HepG2 (cell line): ENCODE measurements at regions not wholly inside any gene's neighbourhood (a gene's known extent, or its start where the extent isn't known, plus 50 kb on each side); places are given as distances from the start of the nearest gene placed in this dataset.

Experiments used
- ATAC-seq: fragments of 200-7000 bp; cut with Tn5 transposase; 3 replicates; pipeline ENCODE4 v1.9.1; 2020; ENCODE audit warnings: mild to moderate bottlenecking, moderate library complexity
- BruUV-seq: library from RNA; stranded (reverse); fragments of 400-500 nt; replicated peaks from 2 replicates; lab custom pipeline; 2021; lab: Mats Ljungman, UMichigan
- CTCF ChIA-PET: fragments of 300-600 bp; formaldehyde crosslinking; extraction: SDS; loops from one replicate; lab custom pipeline; 2021; ENCODE audit warnings: low total read pairs, inconsistent platforms, low intra/inter-chr PET ratio; lab: Yijun Ruan, JAX
- POLR2A ChIA-PET: fragments of 350-600 bp; sonication (Branson Sonifier 250); formaldehyde crosslinking; loops from one replicate; lab custom pipeline; 2020; ENCODE audit warnings: antibody characterized with exemption, inconsistent platforms; lab: Yijun Ruan, JAX
- DNase-seq: peaks from one replicate; pipeline ENCODE4 v3.0.0-alpha.2; 2015; ENCODE audit warnings: low spot score
- FAIRE-seq: peaks from 3 replicates; lab custom pipeline; 2011; peaks lifted over from hg19 to GRCh38; lab: Jason Lieb, UNC
- H2AFZ ChIP-seq: one replicate; pipeline ENCODE4 v1.6.1; 2011; ENCODE audit warnings: low read length, inconsistent platforms
- H3K27ac ChIP-seq: fragments of 300-600 bp; 3 replicates; pipeline ENCODE4 v1.8.0; 2011; ENCODE audit warnings: mixed run types, mild to moderate bottlenecking, mixed read lengths, low read length, inconsistent platforms; ENCODE audit not compliant: insufficient read depth; ENCODE audit errors: extremely low read length
- H3K27me3 ChIP-seq, 2 experiments: fragments of 200-600 bp in 1 of 2; 2 replicates in 1 of 2; 3 replicates in 1 of 2; pipeline versions ENCODE4 v1.6.0 to v1.8.0; 2011; ENCODE audit warnings: low read length in 2 of 2, mild to moderate bottlenecking in 2 of 2, moderate library complexity in 2 of 2, inconsistent platforms in 1 of 2; ENCODE audit not compliant: insufficient read depth in 2 of 2, control insufficient read depth in 1 of 2
- H3K36me3 ChIP-seq, 2 experiments: fragments of 200-600 bp in 1 of 2; replicated peaks in 1 of 2; 2 replicates in 1 of 2; 3 replicates in 1 of 2; pipeline versions ENCODE4 v1.5.1 to v1.8.0; 2011; ENCODE audit warnings: low read length in 2 of 2, inconsistent platforms in 1 of 2; ENCODE audit not compliant: insufficient read depth in 2 of 2, control insufficient read depth in 1 of 2
- H3K4me1 ChIP-seq: 2 replicates; pipeline ENCODE4 v1.5.1; 2012; ENCODE audit warnings: low read length, inconsistent platforms; ENCODE audit not compliant: insufficient read depth
- H3K4me2 ChIP-seq: 2 replicates; pipeline ENCODE4 v1.6.0; 2011; ENCODE audit warnings: low read depth, low read length, inconsistent platforms
- H3K4me3 ChIP-seq, 3 experiments: fragments of 200-600 bp in 1 of 3; sonication (generic), shearing (Covaris generic) in 1 of 3; replicated peaks in 1 of 3; 2 replicates each; pipeline ENCODE4 v1.5.1; 2011 to 2016; ENCODE audit warnings: low read length in 3 of 3, inconsistent platforms in 2 of 3, low read depth in 2 of 3, mild to moderate bottlenecking in 2 of 3, control low read depth in 1 of 3, mixed read lengths in 1 of 3; ENCODE audit not compliant: insufficient read depth in 1 of 3
- H3K79me2 ChIP-seq: one replicate; pipeline ENCODE4 v1.6.1; 2011; ENCODE audit warnings: low read length, inconsistent platforms; ENCODE audit not compliant: insufficient read depth
- H3K9ac ChIP-seq: 2 replicates; pipeline ENCODE4 v1.6.0; 2011; ENCODE audit warnings: mild to moderate bottlenecking, low read depth, low read length, inconsistent platforms; ENCODE audit not compliant: insufficient read depth
- H3K9me3 ChIP-seq: 2 replicates; pipeline ENCODE4 v1.5.1; 2012; ENCODE audit warnings: mild to moderate bottlenecking, low read length
- H4K20me1 ChIP-seq: 2 replicates; pipeline ENCODE4 v1.6.0; 2011; ENCODE audit warnings: inconsistent platforms, mild to moderate bottlenecking, low read length, moderate library complexity; ENCODE audit not compliant: insufficient read depth
- NCOR1 ChIP-seq: fragments of 200-600 bp; sonication (generic); IDR thresholded peaks from 2 replicates; pipeline ENCODE4 v1.7.0; 2017; ENCODE audit warnings: antibody characterized with exemption, low read length, borderline replicate concordance
- RBM39 ChIP-seq: fragments of 200-400 bp; formaldehyde crosslinking; IDR thresholded peaks from one replicate; pipeline ENCODE4 v1.6.1; 2018; ENCODE audit warnings: antibody characterized with exemption, mild to moderate bottlenecking, low read depth, low read length; ENCODE audit not compliant: poor library complexity, severe bottlenecking
- ZNF274 ChIP-seq: sonication (generic); formaldehyde crosslinking; IDR thresholded peaks from 2 replicates; pipeline ENCODE4 v1.5.1; 2020; ENCODE audit warnings: mild to moderate bottlenecking, missing genetic modification reagents
- ZNF530 ChIP-seq: sonication (generic); formaldehyde crosslinking; IDR thresholded peaks from 2 replicates; pipeline ENCODE4 v1.5.0; 2020; ENCODE audit warnings: low read depth, mild to moderate bottlenecking, missing genetic modification reagents
- ZNF772 ChIP-seq: sonication (generic); formaldehyde crosslinking; IDR thresholded peaks from 2 replicates; pipeline ENCODE4 v1.5.0; 2020; ENCODE audit warnings: mild to moderate bottlenecking, missing genetic modification reagents
- ZNF83 ChIP-seq: sonication (generic); formaldehyde crosslinking; IDR thresholded peaks from 2 replicates; pipeline ENCODE4 v1.4.0; 2020; ENCODE audit warnings: missing genetic modification reagents, mild to moderate bottlenecking, borderline replicate concordance
- in situ Hi-C: cut with HindIII; loops from 2 replicates; pipeline ENCODE4 v1.10.0; 2017; ENCODE audit warnings: low pct_unique_long_range_greater_than_20kb; ENCODE audit not compliant: extremely low pct_ligation_motif_present
- intact Hi-C: fragments of 100-400 bp; cut with micrococcal nuclease; formaldehyde crosslinking; loops from one replicate; pipeline ENCODE4 v1.10.0; 2022; ENCODE audit not compliant: unreplicated experiment
- TF ChIP-seq, protein P1 (sequence below): sonication (generic); formaldehyde crosslinking; conservative IDR thresholded peaks from 2 replicates; pipeline ENCODE4 v1.4.0; 2020; ENCODE audit warnings: mild to moderate bottlenecking, missing genetic modification reagents, moderate library complexity

DNA sequence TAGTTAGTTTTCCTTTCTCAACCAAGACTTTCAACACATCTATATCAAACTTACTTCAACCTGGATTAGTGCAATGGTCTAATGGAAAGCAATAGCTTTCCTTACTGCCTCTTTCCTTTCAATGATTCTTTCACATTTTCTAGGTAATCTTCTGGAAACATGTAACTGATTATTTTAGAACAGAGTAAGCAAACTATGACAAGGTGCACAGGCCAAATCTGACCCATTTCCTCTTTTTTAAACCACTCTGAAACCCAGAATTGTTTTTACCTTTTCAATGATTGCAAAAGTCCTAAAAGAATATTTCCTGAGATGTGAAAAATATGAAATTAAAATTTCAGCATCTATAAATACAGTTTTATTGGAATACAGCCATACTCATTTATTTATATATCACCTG lies 81.6 kb upstream of the TMTC2 start:
- CTCF ChIA-PET = no interaction called here
- H3K4me2 ChIP-seq = no peak overlapping the region
- no TSS peak for BruUV-seq
- in situ Hi-C loops (no loop called here), intact Hi-C loops (no loop called here)
- H2AFZ ChIP-seq = no peak overlapping the region
- no peaks in the 10 kb centered on the region for H3K79me2 ChIP-seq
- H3K27ac ChIP-seq = no peak overlapping the region
- 0 out of 2 replicates have a peak, but pooled peaks cover 7% of the 10 kb centered on the region for H3K9me3 ChIP-seq
- H3K27me3 ChIP-seq = no peaks in the 10 kb centered on the region
- no peak overlapping the region for H3K4me3 ChIP-seq
- POLR2A ChIA-PET = no interaction called here
- H3K4me1 ChIP-seq = no peaks in the 10 kb centered on the region
- FAIRE-seq = no peak
- no peak for DNase-seq
- H4K20me1 ChIP-seq = no peaks in the 10 kb centered on the region
- no peak for ATAC-seq
- H3K9ac ChIP-seq = no peak overlapping the region
- no peaks in the 10 kb centered on the region for H3K36me3 ChIP-seq
- TF ChIP-seq RBM39 (no peak), ZNF83 (CRISPR knock-in tag) (no peak), ZNF530 (CRISPR knock-in tag) (no peak), NCOR1 (no peak), ZNF772 (CRISPR knock-in tag) (no peak), ZNF274 (no peak)
- TF ChIP-seq, protein P1, sequence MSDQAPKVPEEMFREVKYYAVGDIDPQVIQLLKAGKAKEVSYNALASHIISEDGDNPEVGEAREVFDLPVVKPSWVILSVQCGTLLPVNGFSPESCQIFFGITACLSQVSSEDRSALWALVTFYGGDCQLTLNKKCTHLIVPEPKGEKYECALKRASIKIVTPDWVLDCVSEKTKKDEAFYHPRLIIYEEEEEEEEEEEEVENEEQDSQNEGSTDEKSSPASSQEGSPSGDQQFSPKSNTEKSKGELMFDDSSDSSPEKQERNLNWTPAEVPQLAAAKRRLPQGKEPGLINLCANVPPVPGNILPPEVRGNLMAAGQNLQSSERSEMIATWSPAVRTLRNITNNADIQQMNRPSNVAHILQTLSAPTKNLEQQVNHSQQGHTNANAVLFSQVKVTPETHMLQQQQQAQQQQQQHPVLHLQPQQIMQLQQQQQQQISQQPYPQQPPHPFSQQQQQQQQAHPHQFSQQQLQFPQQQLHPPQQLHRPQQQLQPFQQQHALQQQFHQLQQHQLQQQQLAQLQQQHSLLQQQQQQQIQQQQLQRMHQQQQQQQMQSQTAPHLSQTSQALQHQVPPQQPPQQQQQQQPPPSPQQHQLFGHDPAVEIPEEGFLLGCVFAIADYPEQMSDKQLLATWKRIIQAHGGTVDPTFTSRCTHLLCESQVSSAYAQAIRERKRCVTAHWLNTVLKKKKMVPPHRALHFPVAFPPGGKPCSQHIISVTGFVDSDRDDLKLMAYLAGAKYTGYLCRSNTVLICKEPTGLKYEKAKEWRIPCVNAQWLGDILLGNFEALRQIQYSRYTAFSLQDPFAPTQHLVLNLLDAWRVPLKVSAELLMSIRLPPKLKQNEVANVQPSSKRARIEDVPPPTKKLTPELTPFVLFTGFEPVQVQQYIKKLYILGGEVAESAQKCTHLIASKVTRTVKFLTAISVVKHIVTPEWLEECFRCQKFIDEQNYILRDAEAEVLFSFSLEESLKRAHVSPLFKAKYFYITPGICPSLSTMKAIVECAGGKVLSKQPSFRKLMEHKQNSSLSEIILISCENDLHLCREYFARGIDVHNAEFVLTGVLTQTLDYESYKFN = no peak
